GM10266 (cell line): ENCODE measurements at regions not wholly inside any gene's neighbourhood (a gene's known extent, or its start where the extent isn't known, plus 50 kb on each side); places are given as distances from the start of the nearest gene placed in this dataset.

Source experiments
- DNase-seq: peaks from one replicate; pipeline ENCODE4 v3.0.0; 2012; ENCODE audit errors: extremely low spot score
- CTCF ChIP-seq: IDR thresholded peaks from 2 replicates; pipeline ENCODE4 v1.5.1; 2012; ENCODE audit warnings: mild to moderate bottlenecking, low read depth; ENCODE audit not compliant: control insufficient read depth, insufficient read depth; ENCODE audit errors: missing control alignments

- no peak for DNase-seq
- no peak for TF ChIP-seq CTCF
These were observed 91.1 kb downstream of the TLR4 start for GRCh38 chr9:117795271-117795670.

GRCh38 chr9:117796681-117797080 lies 92.5 kb downstream of the TLR4 start:
- no peak for DNase-seq
- no peak for TF ChIP-seq CTCF

GRCh38 chr9:117800389-117800788 lies 96.2 kb downstream of the TLR4 start:
- no peak for TF ChIP-seq CTCF
- DNase-seq = no peak

GRCh38 chr9:117809751-117810150 lies 105.5 kb downstream of the TLR4 start:
- no peak for DNase-seq
- no peak for TF ChIP-seq CTCF

- no peak for TF ChIP-seq CTCF
- no peak for DNase-seq
These were observed 111.1 kb downstream of the TLR4 start for GRCh38 chr9:117815315-117815714.

GRCh38 chr9:117815948-117816347 lies 111.7 kb downstream of the TLR4 start:
- no peak for DNase-seq
- no peak for TF ChIP-seq CTCF

GRCh38 chr9:117821954-117822353 lies 117.8 kb downstream of the TLR4 start:
- no peak for DNase-seq
- no peak for TF ChIP-seq CTCF

GRCh38 chr9:117823576-117823975 lies 119.4 kb downstream of the TLR4 start:
- no peak for TF ChIP-seq CTCF
- no peak for DNase-seq
